AG04450 (cell line): ENCODE measurements at regions not wholly inside any gene's neighbourhood (a gene's known extent, or its start where the extent isn't known, plus 50 kb on each side); places are given as distances from the start of the nearest gene placed in this dataset.

Experiments used
- CTCF ChIA-PET: fragments of 300-600, 350-600 bp; formaldehyde crosslinking; extraction: SDS; loops from one replicate; lab custom pipeline; 2022; ENCODE audit warnings: antibody characterized with exemption, inconsistent platforms; lab: Charles Lee
- POLR2A ChIA-PET: fragments of 350-600 bp; formaldehyde crosslinking; extraction: SDS; loops from one replicate; lab custom pipeline; 2021; ENCODE audit warnings: antibody characterized with exemption, inconsistent platforms; lab: Yijun Ruan, JAX
- DNase-seq: peaks from one replicate; pipeline ENCODE4 v3.0.0-alpha.2; 2011; ENCODE audit warnings: low read depth, low spot score
- H3K27ac ChIP-seq: one replicate; pipeline ENCODE4 v1.5.1; 2012; ENCODE audit warnings: low read depth, low read length, control low read depth
- H3K27me3 ChIP-seq: one replicate; pipeline ENCODE4 v1.6.0; 2012; ENCODE audit warnings: low read length; ENCODE audit not compliant: control insufficient read depth, insufficient read depth
- H3K4me3 ChIP-seq: 2 replicates; pipeline ENCODE4 v1.5.1; 2011; ENCODE audit warnings: mild to moderate bottlenecking, low read depth, low read length, control low read depth
- H3K9me3 ChIP-seq: 2 replicates; pipeline ENCODE4 v1.5.1; 2012; ENCODE audit warnings: low read length; ENCODE audit not compliant: control insufficient read depth, insufficient read depth
- TF ChIP-seq, protein P1 (sequence below): IDR thresholded peaks from 2 replicates; pipeline ENCODE4 v1.5.1; 2011; ENCODE audit warnings: low read depth, low read length, control low read depth, inconsistent platforms

GRCh38 chr10:113356794-113357680 is 195.8 kb upstream of the HABP2 start:
- POLR2A ChIA-PET = no interaction called here
- CTCF ChIA-PET = no interaction called here
- DNase-seq = no peak
- TF ChIP-seq, protein P1, sequence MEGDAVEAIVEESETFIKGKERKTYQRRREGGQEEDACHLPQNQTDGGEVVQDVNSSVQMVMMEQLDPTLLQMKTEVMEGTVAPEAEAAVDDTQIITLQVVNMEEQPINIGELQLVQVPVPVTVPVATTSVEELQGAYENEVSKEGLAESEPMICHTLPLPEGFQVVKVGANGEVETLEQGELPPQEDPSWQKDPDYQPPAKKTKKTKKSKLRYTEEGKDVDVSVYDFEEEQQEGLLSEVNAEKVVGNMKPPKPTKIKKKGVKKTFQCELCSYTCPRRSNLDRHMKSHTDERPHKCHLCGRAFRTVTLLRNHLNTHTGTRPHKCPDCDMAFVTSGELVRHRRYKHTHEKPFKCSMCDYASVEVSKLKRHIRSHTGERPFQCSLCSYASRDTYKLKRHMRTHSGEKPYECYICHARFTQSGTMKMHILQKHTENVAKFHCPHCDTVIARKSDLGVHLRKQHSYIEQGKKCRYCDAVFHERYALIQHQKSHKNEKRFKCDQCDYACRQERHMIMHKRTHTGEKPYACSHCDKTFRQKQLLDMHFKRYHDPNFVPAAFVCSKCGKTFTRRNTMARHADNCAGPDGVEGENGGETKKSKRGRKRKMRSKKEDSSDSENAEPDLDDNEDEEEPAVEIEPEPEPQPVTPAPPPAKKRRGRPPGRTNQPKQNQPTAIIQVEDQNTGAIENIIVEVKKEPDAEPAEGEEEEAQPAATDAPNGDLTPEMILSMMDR = no peak
- no peak overlapping the region for H3K4me3 ChIP-seq
- no peaks in the 10 kb centered on the region for H3K9me3 ChIP-seq
- no peak overlapping the region for H3K27ac ChIP-seq
- H3K27me3 ChIP-seq = peaks cover 13% of the 10 kb centered on the region

DNA sequence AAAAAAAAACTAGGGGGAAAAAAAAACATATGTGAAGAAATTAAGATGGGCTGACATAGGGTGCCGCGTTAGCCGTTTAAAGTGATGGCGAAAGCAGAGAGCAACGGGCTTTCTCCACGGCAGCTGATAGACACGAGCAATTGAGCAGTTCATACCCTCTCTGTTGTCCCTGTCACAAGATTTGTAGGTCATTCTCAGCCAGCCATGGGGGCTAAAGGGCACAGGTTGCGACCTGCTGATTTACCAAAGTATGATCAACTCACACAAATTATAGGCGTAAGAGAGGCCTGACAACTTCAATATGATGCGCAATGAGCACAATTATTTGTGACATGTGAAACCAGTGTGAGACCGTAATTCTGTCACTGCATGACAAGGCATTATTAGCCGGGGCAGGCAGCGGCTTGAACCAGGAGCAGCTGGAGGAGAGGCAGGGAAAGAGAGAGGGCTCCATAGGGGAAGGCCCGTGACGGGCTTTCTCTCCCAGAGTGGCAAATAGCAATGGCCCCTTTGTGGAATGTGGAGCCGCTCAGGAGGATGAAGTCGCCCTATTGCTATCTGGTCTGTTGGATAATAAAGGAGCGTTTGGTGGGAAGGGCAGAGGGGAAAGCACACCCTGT is 195.1 kb upstream of the HABP2 start:
- Histone ChIP-seq H3K27me3 (peaks cover 8% of the 10 kb centered on the region), H3K27ac (no peak overlapping the region), H3K4me3 (no peak overlapping the region), H3K9me3 (no peaks in the 10 kb centered on the region)
- POLR2A ChIA-PET = no interaction called here
- TF ChIP-seq, protein P1 = no peak
- no peak for DNase-seq
- CTCF ChIA-PET = no interaction called here

- ChIA-PET CTCF (interaction anchor here (1.4 kb wide), 1 partner anchor 885 kb away, joined by 3 read pairs; no protein-coding TSS in a partner anchor), POLR2A (no interaction called here)
- Histone ChIP-seq H3K4me3 (no peak overlapping the region), H3K27me3 (peaks cover 14% of the 10 kb centered on the region), H3K9me3 (no peaks in the 10 kb centered on the region), H3K27ac (no peak overlapping the region)
- no peak for DNase-seq
- TF ChIP-seq, protein P1 = no peak
Observed at GRCh38 chr10:113359655-113360054, 193.2 kb upstream of the HABP2 start.

GRCh38 chr10:113360870-113361269 is 192.0 kb upstream of the HABP2 start:
- ChIA-PET CTCF (interaction anchor here (0.8 to 2.9 kb wide), 2 partner anchors 24 to 889 kb away, joined by 3 to 9 read pairs; no protein-coding TSS in a partner anchor), POLR2A (no interaction called here)
- H3K27ac ChIP-seq = no peak overlapping the region
- H3K27me3 ChIP-seq = peaks cover 14% of the 10 kb centered on the region
- DNase-seq = no peak
- no peaks in the 10 kb centered on the region for H3K9me3 ChIP-seq
- no peak overlapping the region for H3K4me3 ChIP-seq
- TF ChIP-seq, protein P1 = no peak

DNA sequence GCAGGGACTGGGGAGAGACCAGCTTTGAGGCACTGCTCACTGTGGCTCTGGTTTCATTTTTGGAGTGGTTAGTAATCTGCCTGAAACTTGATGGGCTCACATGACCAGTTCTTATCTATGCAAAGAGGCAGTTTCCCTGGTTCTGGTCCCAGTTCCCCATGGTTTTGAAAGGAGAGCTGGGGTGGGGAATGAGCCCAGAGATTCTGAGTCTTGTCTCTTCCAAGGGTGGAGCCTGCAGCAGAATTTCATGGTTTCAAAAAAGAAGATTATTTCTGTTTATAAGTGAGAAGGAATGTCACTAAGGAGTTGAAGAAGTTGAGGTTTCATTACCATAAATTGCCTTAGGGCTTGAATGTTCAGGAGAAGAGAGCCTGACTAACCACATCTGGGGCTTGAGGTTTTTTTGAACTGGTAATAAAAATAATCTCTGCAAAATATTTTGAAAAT is 190.2 kb upstream of the HABP2 start:
- TF ChIP-seq, protein P1 = no peak
- ChIA-PET CTCF (interaction anchor here (2.9 kb wide), 1 partner anchor 23 kb away, joined by 9 read pairs; no protein-coding TSS in a partner anchor), POLR2A (no interaction called here)
- no peak for DNase-seq
- Histone ChIP-seq H3K4me3 (no peak overlapping the region), H3K9me3 (no peaks in the 10 kb centered on the region), H3K27me3 (peaks cover 19% of the 10 kb centered on the region), H3K27ac (no peak overlapping the region)
